ENCODE measurements at regions not wholly inside any gene's neighbourhood (a gene's known extent, or its start where the extent isn't known, plus 50 kb on each side); places are given as distances from the start of the nearest gene placed in this dataset.

DNA sequence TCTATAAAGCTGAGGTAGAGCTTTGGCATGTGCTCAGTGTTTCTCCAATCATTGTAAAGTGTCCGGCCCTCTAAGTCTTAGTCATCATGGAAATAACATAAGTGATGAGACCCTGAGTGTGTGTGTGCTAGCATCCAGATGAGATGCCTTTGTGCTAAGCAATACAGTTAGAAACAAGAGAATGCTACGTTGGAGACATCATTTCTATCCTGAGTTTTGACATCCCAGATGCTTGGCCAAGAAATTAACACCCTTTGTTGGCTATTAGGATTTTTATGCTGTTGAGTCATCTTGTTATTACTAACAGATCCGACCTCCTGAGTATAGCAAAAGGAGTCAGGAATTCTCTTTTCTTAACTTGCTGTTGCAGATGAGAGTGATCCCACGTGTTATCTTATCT lies 508.0 kb downstream of the GADD45G start:
- WGBS, 2 donors (ENCODE audit: low coverage in 1 of 2) = 56 to 62% methylated on average over 3 to 4 of the region's 4 CpGs
- no peaks in the 10 kb centered on the region for H3K27me3 ChIP-seq
- in situ Hi-C loops (cut with MboI; ENCODE audit: low pct_ligation_motif_present in 1 of 4, low pct_unique_long_range_greater_than_20kb in 1 of 4, low sequenced_read_pairs in 3 of 4) = no loop called here

GRCh38 chr9:90114641-90115425 lies 510.0 kb downstream of the GADD45G start:
- in situ Hi-C loops (cut with MboI; ENCODE audit: low pct_ligation_motif_present in 1 of 4, low pct_unique_long_range_greater_than_20kb in 1 of 4, low sequenced_read_pairs in 3 of 4) (no loop called here), intact Hi-C loops (cut with DNase I; ENCODE audit: low total_unique reads) (no loop called here)
- TF ChIP-seq, protein P1, sequence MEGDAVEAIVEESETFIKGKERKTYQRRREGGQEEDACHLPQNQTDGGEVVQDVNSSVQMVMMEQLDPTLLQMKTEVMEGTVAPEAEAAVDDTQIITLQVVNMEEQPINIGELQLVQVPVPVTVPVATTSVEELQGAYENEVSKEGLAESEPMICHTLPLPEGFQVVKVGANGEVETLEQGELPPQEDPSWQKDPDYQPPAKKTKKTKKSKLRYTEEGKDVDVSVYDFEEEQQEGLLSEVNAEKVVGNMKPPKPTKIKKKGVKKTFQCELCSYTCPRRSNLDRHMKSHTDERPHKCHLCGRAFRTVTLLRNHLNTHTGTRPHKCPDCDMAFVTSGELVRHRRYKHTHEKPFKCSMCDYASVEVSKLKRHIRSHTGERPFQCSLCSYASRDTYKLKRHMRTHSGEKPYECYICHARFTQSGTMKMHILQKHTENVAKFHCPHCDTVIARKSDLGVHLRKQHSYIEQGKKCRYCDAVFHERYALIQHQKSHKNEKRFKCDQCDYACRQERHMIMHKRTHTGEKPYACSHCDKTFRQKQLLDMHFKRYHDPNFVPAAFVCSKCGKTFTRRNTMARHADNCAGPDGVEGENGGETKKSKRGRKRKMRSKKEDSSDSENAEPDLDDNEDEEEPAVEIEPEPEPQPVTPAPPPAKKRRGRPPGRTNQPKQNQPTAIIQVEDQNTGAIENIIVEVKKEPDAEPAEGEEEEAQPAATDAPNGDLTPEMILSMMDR (IDR thresholded peaks at IDR 0.05) = no peak
- TF ChIP-seq EP300 (IDR thresholded peaks at IDR 0.05; ENCODE audit: low read depth) (no peak), POLR2AphosphoS5 (IDR thresholded peaks at IDR 0.05) (no peak), POLR2A (IDR thresholded peaks at IDR 0.05) (no peak)

More for the DNA sequence above, 508.0 kb downstream of the GADD45G start:
- Histone ChIP-seq H3K9me3 (no peaks in the 10 kb centered on the region), H3K4me3 (no peak overlapping the region), H3K4me1 (peaks cover 0 to 9% (median 3%) of the 10 kb centered on the region in 4 donors), H3K36me3 (no peaks in the 10 kb centered on the region), H3K27ac (no peak overlapping the region)
- intact Hi-C loops (cut with DNase I; ENCODE audit: low total_unique reads) = no loop called here
- DNase-seq = no peak
- TF ChIP-seq POLR2AphosphoS5 (IDR thresholded peaks at IDR 0.05) (no peak), POLR2A (IDR thresholded peaks at IDR 0.05) (no peak), EP300 (IDR thresholded peaks at IDR 0.05; ENCODE audit: low read depth) (no peak)
- TF ChIP-seq, protein P1 (IDR thresholded peaks at IDR 0.05) = no peak

DNA sequence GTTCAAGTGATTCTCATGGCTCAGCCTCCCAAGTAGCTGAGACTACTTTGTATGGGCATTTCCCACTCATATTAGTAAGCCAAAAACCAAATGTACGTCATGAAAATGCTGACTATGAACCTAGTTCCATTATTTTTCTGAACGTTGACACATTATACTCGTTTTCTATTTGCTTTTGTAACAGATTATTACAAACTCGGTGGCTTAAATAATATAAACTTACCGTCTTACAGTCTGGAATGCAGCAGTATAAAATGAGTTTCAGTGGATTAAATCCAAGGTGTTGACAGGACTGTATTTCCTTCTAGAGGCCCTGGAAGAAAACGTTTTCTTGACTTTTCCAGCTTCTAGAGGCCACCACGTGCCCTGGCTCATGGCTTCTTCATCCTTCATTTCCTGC lies 517.0 kb downstream of the GADD45G start:
- DNase-seq = no peak
- in situ Hi-C loops (cut with MboI; ENCODE audit: low pct_ligation_motif_present in 1 of 4, low pct_unique_long_range_greater_than_20kb in 1 of 4, low sequenced_read_pairs in 3 of 4) = no loop called here
- TF ChIP-seq POLR2AphosphoS5 (IDR thresholded peaks at IDR 0.05) (no peak), POLR2A (IDR thresholded peaks at IDR 0.05) (no peak), EP300 (IDR thresholded peaks at IDR 0.05; ENCODE audit: low read depth) (no peak)
- TF ChIP-seq, protein P1 (IDR thresholded peaks at IDR 0.05) = no peak
- no peak overlapping the region for H3K4me3 ChIP-seq
- peaks cover 6% of the 10 kb centered on the region for H3K27me3 ChIP-seq
- peaks cover 0 to 4% of the 10 kb centered on the region in 2 donors for H3K9me3 ChIP-seq
- H3K36me3 ChIP-seq = no peaks in the 10 kb centered on the region
- 66 to 69% methylated on average over 7 of the region's 7 CpGs for WGBS, 2 donors (ENCODE audit: low coverage in 1 of 2)
- H3K4me1 ChIP-seq = no peaks in the 10 kb centered on the region
- no peak overlapping the region for H3K27ac ChIP-seq
- intact Hi-C loops (cut with DNase I; ENCODE audit: low total_unique reads) = no loop called here

More at GRCh38 chr9:90114641-90115425, 510.0 kb downstream of the GADD45G start:
- Histone ChIP-seq H3K4me1 (no peaks in the 10 kb centered on the region), H3K27me3 (no peaks in the 10 kb centered on the region), H3K36me3 (no peaks in the 10 kb centered on the region), H3K27ac (no peak overlapping the region), H3K9me3 (no peaks in the 10 kb centered on the region), H3K4me3 (no peak overlapping the region)
- no peak for DNase-seq
- 81 to 92% methylated on average over 1 to 4 of the region's 4 CpGs for WGBS, 2 donors (ENCODE audit: low coverage in 1 of 2)

DNA sequence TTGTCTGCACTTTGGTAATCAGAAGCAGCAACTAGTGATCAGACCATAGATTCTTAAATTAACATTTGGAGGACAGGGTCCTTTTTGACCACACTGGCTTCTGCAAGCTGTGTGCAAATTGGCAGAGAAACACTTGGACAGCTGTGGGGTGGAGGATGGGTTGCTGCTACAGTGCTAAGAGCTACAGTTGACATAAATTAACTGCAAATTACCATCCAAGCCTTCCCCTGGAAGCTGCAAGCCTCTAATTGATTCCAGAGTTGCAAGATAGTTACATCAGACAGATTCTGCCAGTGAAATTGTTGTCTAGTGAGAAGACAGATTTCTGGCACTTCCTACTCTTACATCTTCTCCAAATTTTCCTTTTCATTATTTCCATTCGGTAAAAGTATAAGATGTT lies 517.7 kb downstream of the DIRAS2 start:
- Histone ChIP-seq H3K36me3 (no peaks in the 10 kb centered on the region), H3K27me3 (peaks cover 6% of the 10 kb centered on the region), H3K9me3 (peaks cover 0 to 4% of the 10 kb centered on the region in 2 donors), H3K4me1 (no peaks in the 10 kb centered on the region), H3K27ac (no peak overlapping the region), H3K4me3 (no peak overlapping the region)
- DNase-seq = no peak
- 57 to 72% methylated on average over 1 of the region's 1 CpG for WGBS, 2 donors (ENCODE audit: low coverage in 1 of 2)
- in situ Hi-C loops (cut with MboI; ENCODE audit: low pct_ligation_motif_present in 1 of 4, low pct_unique_long_range_greater_than_20kb in 1 of 4, low sequenced_read_pairs in 3 of 4) = loop anchor here in 3 of 4 donors (25.0 kb wide), 3 partner anchors 337 to 737 kb away; no protein-coding TSS in a partner anchor
- intact Hi-C loops (cut with DNase I; ENCODE audit: low total_unique reads) = no loop called here
- TF ChIP-seq, protein P1 (IDR thresholded peaks at IDR 0.05) = no peak
- TF ChIP-seq POLR2AphosphoS5 (IDR thresholded peaks at IDR 0.05) (no peak), POLR2A (IDR thresholded peaks at IDR 0.05) (no peak), EP300 (IDR thresholded peaks at IDR 0.05; ENCODE audit: low read depth) (no peak)
